H1 (cell line): ENCODE measurements at regions not wholly inside any gene's neighbourhood (a gene's known extent, or its start where the extent isn't known, plus 50 kb on each side); places are given as distances from the start of the nearest gene placed in this dataset.

Experiments used
- CTCF ChIA-PET: fragments of 300-600 bp; sonication (Branson Sonifier 250); formaldehyde crosslinking; loops from one replicate; lab custom pipeline; 2021; ENCODE audit not compliant: partially characterized antibody; lab: Charles Lee
- POLR2A ChIA-PET: fragments of 300-600 bp; sonication (Branson Sonifier 250); formaldehyde crosslinking; loops from one replicate; lab custom pipeline; 2021; ENCODE audit warnings: inconsistent platforms; ENCODE audit not compliant: partially characterized antibody; lab: Charles Lee
- DNase-seq, 2 experiments: peaks; one replicate each; pipeline versions ENCODE4 v3.0.0 to v3.0.0-alpha.2; 2010 to 2022; ENCODE audit warnings: low spot score in 2 of 2, low read depth in 1 of 2, mixed read lengths in 1 of 2
- FAIRE-seq: peaks from 2 replicates; lab custom pipeline; 2011; peaks lifted over from hg19 to GRCh38; lab: Jason Lieb, UNC
- H2AFZ ChIP-seq: 2 replicates; pipeline ENCODE4 v1.8.1; 2012; ENCODE audit warnings: low read length, inconsistent platforms
- H2AK5ac ChIP-seq: 2 replicates; pipeline ENCODE4 v1.6.1; 2013; ENCODE audit warnings: low read depth, low read length
- H2BK120ac ChIP-seq: replicated peaks from 2 replicates; pipeline ENCODE3; 2013; ENCODE audit warnings: low read depth, low read length, inconsistent platforms
- H2BK12ac ChIP-seq: 2 replicates; pipeline ENCODE4 v1.6.1; 2013; ENCODE audit warnings: low read depth, low read length
- H2BK15ac ChIP-seq: 2 replicates; pipeline ENCODE4 v1.6.1; 2013; ENCODE audit warnings: low read length
- H2BK20ac ChIP-seq: 2 replicates; pipeline ENCODE4 v1.6.1; 2013; ENCODE audit warnings: low read length
- H2BK5ac ChIP-seq: 2 replicates; pipeline ENCODE4 v1.6.1; 2013; ENCODE audit warnings: low read depth, low read length
- H3K14ac ChIP-seq: 2 replicates; pipeline ENCODE4 v1.6.1; 2013; ENCODE audit warnings: inconsistent platforms; ENCODE audit not compliant: insufficient read length
- H3K18ac ChIP-seq: 2 replicates; pipeline ENCODE4 v1.6.1; 2013; ENCODE audit warnings: low read length; ENCODE audit errors: extremely low read depth
- H3K23ac ChIP-seq: 2 replicates; pipeline ENCODE4 v1.6.1; 2013; ENCODE audit warnings: inconsistent platforms; ENCODE audit not compliant: insufficient read length
- H3K23me2 ChIP-seq: 2 replicates; pipeline ENCODE4 v1.6.1; 2013; ENCODE audit warnings: low read depth, low read length
- H3K27ac ChIP-seq: 2 replicates; pipeline ENCODE4 v1.6.1; 2011; ENCODE audit warnings: low read depth, low read length, inconsistent platforms
- H3K27me3 ChIP-seq, 4 experiments: replicated peaks in 1 of 4; 1 replicate in 1 of 4; 2 replicates in 3 of 4; pipeline versions ENCODE4 v1.6.1 to v1.8.1; 2011 to 2013; ENCODE audit warnings: low read length in 3 of 4, mild to moderate bottlenecking in 3 of 4, inconsistent platforms in 2 of 4, mixed read lengths in 2 of 4, moderate library complexity in 1 of 4; ENCODE audit not compliant: control insufficient read depth in 3 of 4, insufficient read depth in 3 of 4; ENCODE audit errors: extremely low read depth in 1 of 4
- H3K36me3 ChIP-seq, 4 experiments: 2 replicates each; pipeline versions ENCODE4 v1.6.1 to v1.8.1; 2011 to 2013; ENCODE audit warnings: mild to moderate bottlenecking in 4 of 4, low read length in 3 of 4, moderate library complexity in 2 of 4, control low read depth in 1 of 4, inconsistent platforms in 1 of 4; ENCODE audit not compliant: insufficient read depth in 4 of 4, control insufficient read depth in 2 of 4
- H3K4ac ChIP-seq: replicated peaks from 2 replicates; pipeline ENCODE3; 2013; ENCODE audit warnings: low read length, low read depth, mixed read lengths, inconsistent platforms; ENCODE audit not compliant: insufficient read length
- H3K4me1 ChIP-seq, 4 experiments: replicated peaks in 1 of 4; 1 replicate in 1 of 4; 2 replicates in 3 of 4; pipeline versions ENCODE4 v1.6.1 to v1.8.1; 2011 to 2013; ENCODE audit warnings: low read length in 3 of 4, inconsistent platforms in 2 of 4, mixed read lengths in 1 of 4; ENCODE audit not compliant: insufficient read depth in 4 of 4, control insufficient read depth in 3 of 4
- H3K4me2 ChIP-seq, 2 experiments: 2 replicates each; pipeline versions ENCODE4 v1.6.1 to v1.8.1; 2011 to 2013; ENCODE audit warnings: low read depth in 2 of 2, low read length in 2 of 2, control low read depth in 1 of 2, inconsistent platforms in 1 of 2, mild to moderate bottlenecking in 1 of 2; ENCODE audit not compliant: insufficient read depth in 1 of 2
- H3K4me3 ChIP-seq, 4 experiments: fragments of 200-600, 300-600 bp in 1 of 4; sonication (generic), shearing (Covaris generic), sonication (Bioruptor Twin) in 1 of 4; 2 replicates each; pipeline versions ENCODE4 v1.5.1 to v1.8.1; 2011 to 2016; ENCODE audit warnings: low read length in 4 of 4, low read depth in 3 of 4, control low read depth in 2 of 4, inconsistent platforms in 2 of 4, mild to moderate bottlenecking in 2 of 4, mixed read lengths in 1 of 4, moderate library complexity in 1 of 4; ENCODE audit not compliant: insufficient read depth in 2 of 4; ENCODE audit errors: extremely low read depth in 1 of 4
- H3K56ac ChIP-seq: replicated peaks from 2 replicates; pipeline ENCODE3; 2013; ENCODE audit warnings: low read depth, mild to moderate bottlenecking, mixed read lengths, low read length, inconsistent platforms; ENCODE audit not compliant: insufficient read length
- H3K79me1 ChIP-seq: 2 replicates; pipeline ENCODE4 v1.6.1; 2013; ENCODE audit warnings: low read depth, low read length, control low read depth
- H3K79me2 ChIP-seq, 2 experiments: 2 replicates each; pipeline versions ENCODE4 v1.6.1 to v1.8.1; 2012 to 2013; ENCODE audit warnings: low read length in 2 of 2, mild to moderate bottlenecking in 2 of 2, inconsistent platforms in 1 of 2; ENCODE audit not compliant: insufficient read depth in 2 of 2, control insufficient read depth in 1 of 2
- H3K9ac ChIP-seq, 4 experiments: replicated peaks in 1 of 4; 1 replicate in 1 of 4; 2 replicates in 3 of 4; pipeline versions ENCODE4 v1.6.1 to v1.8.1; 2011 to 2013; ENCODE audit warnings: low read depth in 3 of 4, low read length in 3 of 4, control low read depth in 2 of 4, mild to moderate bottlenecking in 2 of 4, moderate library complexity in 2 of 4, inconsistent platforms in 1 of 4; ENCODE audit errors: extremely low read depth in 1 of 4
- H3K9me3 ChIP-seq, 2 experiments: 2 replicates each; pipeline versions ENCODE4 v1.6.1 to v1.8.1; 2012 to 2013; ENCODE audit warnings: mild to moderate bottlenecking in 2 of 2, moderate library complexity in 2 of 2, control low read depth in 1 of 2, inconsistent platforms in 1 of 2, low read depth in 1 of 2, low read length in 1 of 2, mixed read lengths in 1 of 2; ENCODE audit not compliant: insufficient read depth in 2 of 2
- H4K20me1 ChIP-seq, 2 experiments: replicated peaks in 1 of 2; 2 replicates each; pipeline versions ENCODE3 to v1.8.1; 2011 to 2013; ENCODE audit warnings: inconsistent platforms in 2 of 2, low read length in 2 of 2, mild to moderate bottlenecking in 1 of 2; ENCODE audit not compliant: insufficient read depth in 2 of 2, control insufficient read depth in 1 of 2
- H4K5ac ChIP-seq: 2 replicates; pipeline ENCODE4 v1.6.1; 2013; ENCODE audit warnings: low read length, low read depth, mixed read lengths, inconsistent platforms; ENCODE audit not compliant: insufficient read length
- H4K8ac ChIP-seq: 2 replicates; pipeline ENCODE4 v1.8.0; 2013; ENCODE audit warnings: mild to moderate bottlenecking, moderate library complexity, low read length, inconsistent platforms; ENCODE audit not compliant: insufficient read depth; ENCODE audit errors: extremely low read depth
- H4K91ac ChIP-seq: replicated peaks from 2 replicates; pipeline ENCODE3; 2013; ENCODE audit warnings: low read length, mixed read lengths, inconsistent platforms; ENCODE audit not compliant: insufficient read length
- CEBPB ChIP-seq: IDR thresholded peaks from 2 replicates; pipeline ENCODE4 v1.6.1; 2012; ENCODE audit warnings: low read depth, low read length
- CHD2 ChIP-seq: IDR thresholded peaks from 2 replicates; pipeline ENCODE4 v1.6.1; 2012; ENCODE audit warnings: low read length, improper control_type of control experiment
- NRF1 ChIP-seq: IDR thresholded peaks from 2 replicates; pipeline ENCODE4 v1.6.1; 2011; ENCODE audit warnings: mild to moderate bottlenecking, low read depth, low read length, improper control_type of control experiment
- SIN3A ChIP-seq, 2 experiments: IDR thresholded peaks in 1 of 2; conservative IDR thresholded peaks in 1 of 2; 2 replicates each; pipeline ENCODE4 v1.6.1; 2011 to 2012; ENCODE audit warnings: low read length in 2 of 2, improper control_type of control experiment in 1 of 2, low read depth in 1 of 2, mild to moderate bottlenecking in 1 of 2
- SP4 ChIP-seq: IDR thresholded peaks from 2 replicates; pipeline ENCODE4 v1.6.1; 2012; ENCODE audit warnings: low read length, inconsistent platforms
- SRF ChIP-seq: IDR thresholded peaks from 2 replicates; pipeline ENCODE4 v1.6.1; 2011; ENCODE audit warnings: mild to moderate bottlenecking, low read depth, low read length, moderate library complexity
- USF2 ChIP-seq: IDR thresholded peaks from 2 replicates; pipeline ENCODE4 v1.6.1; 2011; ENCODE audit warnings: low read length, improper control_type of control experiment
- WGBS, 2 experiments: shearing (Covaris generic) in 1 of 2; methylation state at CpG; one replicate each; pipeline versions ENCODE4 v1.1.6 to v1.1.7; 2013 to 2015; ENCODE audit warnings: low lambda C conversion rate in 2 of 2, mixed read lengths in 2 of 2, inconsistent platforms in 1 of 2, low coverage in 1 of 2, missing lambda C conversion rate in 1 of 2; ENCODE audit not compliant: insufficient replicate concordance in 2 of 2, insufficient coverage in 1 of 2, insufficient read length in 1 of 2; ENCODE audit errors: extremely low coverage in 1 of 2, missing lambda C conversion rate in 1 of 2; 5-methylcytosine and 5-hydroxymethylcytosine counted together

GRCh38 chr3:182729903-182730674 is 63.2 kb upstream of the ATP11B start:
- Histone ChIP-seq H3K4me1 (peaks cover 3 to 5% (median 4%) of the 10 kb centered on the region in 4 experiments; a peak in 4 of 7 replicates), H3K14ac (no peak overlapping the region), H3K4me2 (no peak overlapping the region), H3K23ac (no peak overlapping the region), H2BK5ac (no peak overlapping the region), H3K27me3 (peaks cover 0 to 1% (median 0%) of the 10 kb centered on the region in 4 experiments; a peak in 1 of 7 replicates), H2BK12ac (no peak overlapping the region), H3K79me2 (no peaks in the 10 kb centered on the region), H3K4ac (no peak overlapping the region), H3K27ac (no peak overlapping the region), H3K18ac (no peak overlapping the region), H3K9me3 (no peaks in the 10 kb centered on the region), H2BK120ac (no peak overlapping the region), H4K5ac (no peak overlapping the region), H3K9ac (no peak overlapping the region), H4K91ac (no peak overlapping the region), H3K56ac (no peak overlapping the region), H2BK20ac (no peak overlapping the region), H2AFZ (no peak overlapping the region), H4K20me1 (no peaks in the 10 kb centered on the region), H4K8ac (no peak overlapping the region; the same call in 1 of the 2 replicates), H2BK15ac (no peak overlapping the region), H3K36me3 (no peaks in the 10 kb centered on the region), H3K23me2 (no peaks in the 10 kb centered on the region), H3K79me1 (no peaks in the 10 kb centered on the region), H3K4me3 (no peak overlapping the region), H2AK5ac (no peak overlapping the region)
- DNase-seq (no peak), FAIRE-seq (no peak)
- TF ChIP-seq NRF1 (no peak), CEBPB (no peak), CHD2 (no peak), USF2 (no peak), SP4 (no peak), SIN3A (conservative IDR thresholded peaks at IDR 0.05 in 1 of 2, IDR thresholded peaks at IDR 0.05 in 1 of 2; ENCODE audit: low read depth in 1 of 2, low read length in 2 of 2) (no peak), SRF (no peak)
- WGBS, 2 experiments = 92% methylated on average over 16 of the region's 19 CpGs; no CpG with 5 or more reads in 1 of the 2 experiments
- POLR2A ChIA-PET = no interaction called here
- CTCF ChIA-PET = interaction anchor here (0.9 to 2.0 kb wide), 3 partner anchors 19 to 405 kb away, joined by 3 to 5 read pairs (median 3); no protein-coding TSS in a partner anchor
